IMR-90 (cell line): ENCODE measurements at regions not wholly inside any gene's neighbourhood (a gene's known extent, or its start where the extent isn't known, plus 50 kb on each side); places are given as distances from the start of the nearest gene placed in this dataset.

Experiments used
- CEBPB ChIP-seq: IDR thresholded peaks from 2 replicates; pipeline ENCODE4 v1.6.1; 2012; ENCODE audit warnings: low read depth, low read length, improper control_type of control experiment
- CTCF ChIP-seq: conservative IDR thresholded peaks from 2 replicates; pipeline ENCODE4 v1.5.1; 2012; ENCODE audit warnings: mild to moderate bottlenecking, low read depth, low read length, improper control_type of control experiment
- FOS ChIP-seq: fragments of 150-350 bp; IDR thresholded peaks from 2 replicates; pipeline ENCODE4 v1.6.1; 2016; ENCODE audit warnings: low read depth, low read length
- MAFK ChIP-seq: IDR thresholded peaks from 2 replicates; pipeline ENCODE4 v1.6.1; 2012; ENCODE audit warnings: low read depth, low read length, improper control_type of control experiment
- MAZ ChIP-seq: IDR thresholded peaks from 2 replicates; pipeline ENCODE4 v1.6.1; 2012; ENCODE audit warnings: low read depth, mild to moderate bottlenecking, low read length, improper control_type of control experiment, moderate library complexity, borderline replicate concordance
- MXI1 ChIP-seq: IDR thresholded peaks from 2 replicates; pipeline ENCODE4 v1.6.1; 2012; ENCODE audit warnings: low read depth, mild to moderate bottlenecking, low read length, moderate library complexity, borderline replicate concordance
- POLR2A ChIP-seq: IDR thresholded peaks from 2 replicates; pipeline ENCODE4 v1.6.1; 2012; ENCODE audit warnings: mild to moderate bottlenecking, low read depth, low read length
- RAD21 ChIP-seq: IDR thresholded peaks from 2 replicates; pipeline ENCODE4 v1.6.1; 2012; ENCODE audit warnings: low read length, improper control_type of control experiment
- RFX5 ChIP-seq: IDR thresholded peaks from 2 replicates; pipeline ENCODE4 v1.8.0; 2012; ENCODE audit warnings: low read depth, mild to moderate bottlenecking, low read length, moderate library complexity
- USF2 ChIP-seq: fragments of 150-350 bp; IDR thresholded peaks from 2 replicates; pipeline ENCODE4 v1.6.1; 2017; ENCODE audit warnings: mild to moderate bottlenecking, antibody characterized with exemption, low read length, low read depth

DNA sequence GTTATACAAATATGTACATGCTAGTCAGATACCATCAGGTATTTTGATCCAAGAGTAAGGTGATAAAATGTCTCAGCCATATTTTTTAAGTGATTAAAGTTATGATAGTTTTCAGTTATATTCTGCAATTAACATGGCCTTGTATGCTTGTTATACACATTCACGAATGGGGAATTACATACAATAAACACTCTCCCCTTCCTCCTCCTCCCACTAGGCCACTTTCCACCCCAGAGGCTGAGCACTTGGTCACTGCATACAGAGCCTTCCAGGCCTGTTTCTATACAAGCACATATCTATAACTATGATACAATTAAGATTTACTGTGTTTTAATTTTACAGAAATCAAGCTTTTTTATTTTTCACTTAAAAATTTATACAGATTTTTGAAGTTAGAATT, 104.7 kb upstream of the PIK3R1 start:
- TF ChIP-seq CTCF (no peak), POLR2A (no peak), USF2 (no peak), RFX5 (no peak), MAFK (no peak), CEBPB (no peak), MAZ (no peak), MXI1 (no peak), FOS (no peak), RAD21 (no peak)
